Adrenal gland (tissue), 5 donors: ENCODE measurements at regions not wholly inside any gene's neighbourhood (a gene's known extent, or its start where the extent isn't known, plus 50 kb on each side); places are given as distances from the start of the nearest gene placed in this dataset.

Experiments
- CTCF ChIP-seq, 6 experiments: fragments of 450-650 bp in 4 of 6; fragments of 200-600 bp in 2 of 6; sonication (generic) in 1 of 6; IDR thresholded peaks; 1 replicate in 5 of 6; 2 replicates in 1 of 6; pipeline versions ENCODE4 v1.5.1 to v1.8.0; 2016 to 2021; ENCODE audit warnings: antibody characterized with exemption in 6 of 6, mild to moderate bottlenecking in 2 of 6, moderate library complexity in 1 of 6
- POLR2A ChIP-seq, 2 donors: fragments of 450-650 bp; IDR thresholded peaks; one replicate each; pipeline ENCODE4 v1.6.1; 2017; ENCODE audit warnings: antibody characterized with exemption in 2 of 2, mild to moderate bottlenecking in 2 of 2, moderate library complexity in 1 of 2
- donor health status: DM: no; HTN: no; CAD: no.

GRCh38 chrY:15510288-15510687 lies 986.0 kb downstream of the NLGN4Y start:
- TF ChIP-seq CTCF (IDR thresholded peaks at IDR 0.05) (no peak), POLR2A (IDR thresholded peaks at IDR 0.05) (no peak)
